Lung microvascular endothelial cell (primary cell): ENCODE measurements at regions not wholly inside any gene's neighbourhood (a gene's known extent, or its start where the extent isn't known, plus 50 kb on each side); places are given as distances from the start of the nearest gene placed in this dataset.
"Not testable (repeated sequence)": the region's sequence is repeated elsewhere in the genome, so short reads cannot be mapped to it uniquely, and the experiment has no call there.

Source experiments
- DNase-seq, 2 donors: peaks; one replicate each; pipeline versions ENCODE4 v3.0.0 to v3.0.0-alpha.2; 2010; ENCODE audit warnings: low read depth in 2 of 2

DNA sequence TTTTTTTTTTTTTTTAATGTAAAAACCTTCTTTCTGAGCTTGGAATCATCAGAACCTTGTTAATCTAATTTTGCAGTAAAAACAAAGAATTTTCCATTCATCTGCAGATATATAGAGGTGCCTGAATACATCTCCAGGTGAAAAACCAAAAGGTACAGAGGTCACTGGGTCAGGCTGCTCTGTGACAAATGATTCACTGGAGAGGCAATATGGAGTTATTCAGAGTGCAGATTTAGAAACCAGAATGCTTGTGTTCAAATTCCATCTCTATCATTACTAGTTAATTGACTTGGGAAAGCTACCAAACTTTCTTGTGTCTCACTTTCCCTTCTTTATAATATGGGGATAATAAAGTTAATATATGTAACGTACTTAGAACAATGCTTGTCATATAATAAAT, 51.5 kb upstream of the C1orf53 start:
- DNase-seq: no peak

DNA sequence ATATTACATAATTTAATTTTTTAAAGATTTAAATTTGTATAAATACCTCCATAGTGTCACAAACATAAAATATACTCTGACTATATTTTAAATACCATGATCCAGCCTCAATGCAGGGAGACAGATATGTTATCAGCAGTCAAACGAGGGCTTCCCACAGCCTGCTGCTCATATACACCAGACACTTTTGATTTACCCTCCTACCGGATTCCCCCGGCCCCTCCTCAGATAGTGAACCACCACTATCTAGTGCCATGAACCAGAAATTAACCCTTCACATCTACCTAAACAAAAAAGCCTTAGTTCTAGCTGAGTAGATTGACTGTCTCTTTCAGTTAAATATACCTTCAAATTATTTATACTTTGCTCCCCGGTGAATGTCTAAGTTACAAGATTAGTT, 52.4 kb upstream of the C1orf53 start:
- DNase-seq: no peak

DNA sequence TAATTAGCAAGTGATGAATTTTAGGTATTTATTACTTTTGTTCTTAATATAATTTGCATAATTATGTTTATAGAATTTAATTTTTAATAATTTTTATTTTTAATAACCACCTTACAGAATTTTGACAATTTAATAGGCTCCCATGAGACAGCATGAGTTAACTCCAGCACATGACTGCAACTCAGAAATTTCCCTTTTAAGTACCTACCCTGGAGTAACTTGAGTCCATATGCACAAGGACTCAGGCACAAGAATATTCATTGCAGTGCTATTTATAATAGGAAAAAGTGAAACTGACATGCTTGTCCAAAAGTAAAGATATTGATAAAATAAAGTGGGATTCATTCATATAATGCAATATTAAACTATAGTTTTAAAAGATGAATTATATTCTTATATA, 54.1 kb upstream of the C1orf53 start:
- DNase-seq: no peak

DNA sequence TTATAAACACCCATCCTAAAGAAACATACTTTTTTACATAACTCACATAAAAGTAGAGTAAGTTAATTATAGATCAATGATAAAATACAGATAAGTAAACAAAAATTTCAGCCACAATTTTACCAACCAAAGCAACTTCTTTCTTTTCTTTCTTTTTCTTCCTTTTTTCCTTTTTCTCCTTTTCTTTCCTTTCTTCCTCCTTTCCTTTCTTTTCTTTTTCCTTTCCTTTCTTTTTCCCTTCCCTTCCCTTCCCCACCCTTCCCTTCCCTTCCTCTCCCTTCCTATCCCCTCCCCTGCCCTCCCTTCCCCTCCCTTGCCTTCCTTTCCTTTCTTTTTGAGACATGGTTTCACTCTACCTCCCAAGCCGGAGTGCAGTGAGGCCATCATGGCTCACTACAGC, 56.5 kb upstream of the C1orf53 start:
- DNase-seq: no peak

DNA sequence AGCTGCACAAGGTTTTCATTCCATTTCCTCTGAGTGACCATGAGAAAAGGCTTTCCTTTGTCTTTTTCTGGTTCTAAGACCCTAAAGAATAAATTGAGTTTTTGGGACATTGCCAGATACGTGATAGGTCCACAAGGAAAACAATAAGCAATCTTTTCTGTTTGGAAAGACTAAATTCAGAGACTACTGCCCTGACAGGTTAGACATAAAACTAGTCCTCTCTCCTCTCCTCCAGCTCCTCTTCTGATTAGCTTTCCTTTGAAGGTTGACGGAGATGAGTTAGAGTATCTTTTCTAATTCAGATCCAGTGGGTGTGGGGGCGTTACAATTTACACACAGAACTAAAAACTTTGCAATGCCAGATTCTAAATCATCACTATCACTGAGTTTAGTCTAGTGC, 57.8 kb upstream of the C1orf53 start:
- DNase-seq: no peak

DNA sequence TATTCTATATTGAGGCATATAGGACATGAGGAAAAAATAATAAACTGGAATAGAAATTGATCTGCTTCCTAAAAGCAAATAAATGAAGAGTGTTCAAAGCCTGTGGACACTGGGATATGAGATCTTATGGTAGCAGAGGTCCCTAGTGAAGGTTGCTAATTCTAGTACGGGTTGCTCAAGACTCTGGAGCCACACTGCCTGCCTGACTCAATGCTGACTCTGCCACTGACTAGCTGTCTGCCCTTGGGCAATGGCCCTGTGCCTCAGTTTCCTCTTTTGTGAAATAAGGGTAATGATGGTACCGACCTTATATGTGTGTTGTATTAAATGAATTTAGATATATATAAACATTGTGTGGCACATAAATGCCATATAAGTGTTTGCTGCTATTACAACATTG, 59.0 kb upstream of the C1orf53 start:
- no peak for DNase-seq

DNA sequence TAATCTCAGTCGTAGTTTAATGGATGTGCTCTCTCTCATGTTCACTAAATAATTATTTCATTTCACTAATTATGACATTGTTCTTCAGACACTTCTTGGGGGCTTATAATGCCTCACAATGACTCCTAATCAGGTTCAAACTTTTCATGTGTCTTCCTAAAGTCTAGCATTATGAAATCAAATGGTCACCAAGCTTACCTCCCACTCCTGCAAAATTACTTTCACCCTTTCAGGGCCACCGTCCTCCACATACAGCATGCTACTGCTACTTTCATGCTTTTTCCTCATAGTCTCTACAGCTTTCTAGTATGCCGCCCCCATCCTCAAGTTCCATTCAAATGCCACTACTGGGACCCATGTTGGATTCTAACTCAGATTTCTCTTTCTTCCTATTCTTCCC, 59.8 kb upstream of the C1orf53 start:
- DNase-seq: no peak

DNA sequence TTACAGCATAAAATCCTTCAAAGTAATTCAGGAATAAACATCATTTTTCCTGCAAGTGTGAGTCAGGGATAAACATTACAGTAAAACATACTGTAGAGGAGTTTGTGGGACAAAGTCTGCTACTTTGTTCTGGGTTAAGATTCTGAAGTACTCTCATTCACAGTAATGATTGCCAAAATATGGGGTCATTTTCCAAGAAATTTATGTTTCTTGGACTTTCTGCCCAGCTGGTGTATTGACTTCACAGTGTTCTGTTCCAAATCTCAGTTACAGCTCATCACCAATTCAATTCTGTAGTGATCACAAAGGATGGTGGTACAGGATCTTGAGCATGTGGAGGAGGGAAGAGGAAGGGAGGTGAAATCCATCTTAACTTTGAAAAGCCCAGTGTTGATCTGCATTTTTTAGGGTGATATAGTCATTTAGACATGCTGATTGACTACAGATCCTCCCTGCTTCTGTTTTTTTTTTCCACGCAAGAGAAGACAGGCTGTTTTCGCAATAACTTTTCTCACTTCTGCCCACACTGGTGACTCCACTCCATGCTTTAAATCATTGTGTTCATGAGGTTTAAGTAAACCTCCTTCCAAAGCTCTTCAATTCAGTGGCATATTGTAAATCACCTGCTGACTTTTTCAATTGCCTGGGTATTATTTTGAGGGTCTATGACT, 60.4 kb upstream of the C1orf53 start:
- DNase-seq: no peak

DNA sequence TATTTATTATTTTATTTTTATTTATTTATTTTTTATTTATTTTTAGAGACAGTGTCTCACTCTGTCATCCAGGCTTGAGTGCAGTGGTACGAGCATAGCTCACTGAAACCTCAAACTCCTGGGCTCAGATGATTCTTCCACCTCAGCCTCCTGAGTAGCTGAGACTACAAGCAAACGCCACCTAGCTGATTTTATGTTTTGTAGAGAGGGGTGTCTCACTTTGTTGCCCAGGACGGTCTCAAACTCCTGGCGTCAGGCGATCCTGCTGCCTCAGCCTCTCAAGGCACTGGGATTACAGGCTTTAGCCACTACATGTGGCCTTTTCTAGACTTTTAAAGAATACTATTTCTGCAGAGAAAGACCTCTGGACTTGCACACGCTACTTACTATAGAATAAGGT, 61.3 kb upstream of the C1orf53 start:
- no peak for DNase-seq

DNA sequence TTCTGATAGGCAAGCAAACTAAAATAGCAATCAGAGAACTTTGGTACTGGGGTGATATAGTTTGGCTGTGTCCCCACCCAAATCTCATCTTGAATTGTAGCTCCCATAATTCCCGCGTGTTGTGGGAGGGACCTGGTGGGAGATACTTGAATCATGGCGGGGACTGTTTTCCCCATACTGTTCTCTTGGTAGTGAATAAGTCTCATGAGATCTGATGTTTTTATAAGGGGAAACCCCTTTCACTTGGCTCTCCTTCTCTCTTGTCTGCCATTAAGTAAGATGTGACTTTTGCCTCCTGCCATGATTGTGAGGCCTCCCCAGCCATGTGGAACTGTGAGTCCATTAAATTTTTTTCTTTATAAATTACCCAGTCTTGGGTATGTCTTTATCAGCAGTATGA, 62.6 kb upstream of the C1orf53 start:
- DNase-seq: not testable (repeated sequence)

DNA sequence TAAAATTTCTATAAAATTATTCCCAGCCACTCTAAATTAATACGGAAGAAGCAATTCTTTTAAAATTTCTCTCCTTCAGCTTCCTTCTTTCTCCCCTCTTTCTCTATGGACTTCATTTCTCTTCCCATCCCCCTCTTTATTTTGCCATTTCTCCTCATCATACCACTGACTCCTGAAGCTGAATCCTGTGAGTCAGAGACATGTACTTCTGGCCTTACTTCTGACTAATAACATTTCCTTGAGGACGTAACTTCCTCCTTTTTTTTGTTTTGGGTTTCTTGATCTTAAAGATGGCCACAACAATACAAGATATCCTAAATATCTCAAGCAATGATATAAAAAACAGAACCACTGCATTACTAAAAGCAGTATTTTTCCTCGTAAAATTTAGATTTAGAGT, 63.6 kb upstream of the DENND1B start:
- peak in 1 of 2 donors; percentile 92 for DNase-seq

DNA sequence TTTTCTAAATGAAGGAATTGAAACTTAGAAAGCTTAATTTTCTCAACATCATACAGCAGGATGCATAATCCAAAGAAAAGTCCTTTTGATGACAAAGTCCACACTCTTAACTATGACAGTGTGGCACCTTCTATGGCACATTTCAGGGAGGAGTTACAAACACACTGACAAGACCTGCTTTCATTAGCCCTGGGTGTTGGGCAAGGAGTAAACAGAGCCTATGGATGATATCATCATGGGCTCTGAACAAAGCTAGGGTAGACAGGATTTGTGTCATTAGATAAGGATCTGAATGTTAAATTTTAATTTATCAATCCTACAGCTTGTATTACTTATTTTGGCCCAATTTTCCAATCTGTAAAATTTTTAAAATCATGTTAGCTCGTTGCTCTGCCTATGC, 62.6 kb upstream of the DENND1B start:
- DNase-seq: peak in 1 of 2 donors; percentile 58

DNA sequence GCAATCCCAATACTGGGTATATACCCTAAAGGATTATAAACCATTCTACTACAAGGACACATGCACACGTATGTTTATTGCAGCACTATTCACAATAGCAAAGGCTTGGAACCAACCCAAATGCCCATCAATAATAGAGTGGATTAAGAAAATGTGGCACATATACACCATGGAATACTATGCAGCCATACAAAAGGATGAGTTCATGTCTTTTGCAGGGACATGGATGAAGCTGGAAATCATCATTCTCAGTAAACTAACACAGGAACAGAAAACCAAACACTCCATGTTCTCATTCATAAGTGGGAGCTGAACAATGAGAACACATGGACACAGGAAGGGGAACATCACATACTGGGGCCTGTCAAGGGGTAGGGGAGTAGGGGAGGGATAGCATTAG, 61.1 kb upstream of the DENND1B start:
- DNase-seq: not testable (repeated sequence)

DNA sequence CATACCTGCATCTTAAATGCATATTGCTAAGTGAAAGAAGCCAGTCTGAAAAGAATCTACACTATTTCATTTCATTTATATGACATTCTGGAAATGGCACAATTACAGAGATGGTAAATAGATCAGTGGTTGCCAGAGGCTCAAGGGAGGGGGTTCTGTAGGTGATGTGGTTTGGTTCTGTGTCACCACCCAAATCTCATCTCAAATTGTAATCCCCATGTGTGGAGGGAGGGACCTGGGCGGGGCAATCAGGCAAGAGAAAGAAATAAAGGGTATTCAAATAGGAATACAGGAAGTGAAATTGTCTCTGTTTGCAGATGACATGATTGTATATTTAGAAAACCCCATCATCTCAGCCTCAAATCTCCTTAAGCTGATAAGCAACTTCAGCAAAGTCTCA, 53.7 kb upstream of the DENND1B start:
- not testable (repeated sequence) for DNase-seq

DNA sequence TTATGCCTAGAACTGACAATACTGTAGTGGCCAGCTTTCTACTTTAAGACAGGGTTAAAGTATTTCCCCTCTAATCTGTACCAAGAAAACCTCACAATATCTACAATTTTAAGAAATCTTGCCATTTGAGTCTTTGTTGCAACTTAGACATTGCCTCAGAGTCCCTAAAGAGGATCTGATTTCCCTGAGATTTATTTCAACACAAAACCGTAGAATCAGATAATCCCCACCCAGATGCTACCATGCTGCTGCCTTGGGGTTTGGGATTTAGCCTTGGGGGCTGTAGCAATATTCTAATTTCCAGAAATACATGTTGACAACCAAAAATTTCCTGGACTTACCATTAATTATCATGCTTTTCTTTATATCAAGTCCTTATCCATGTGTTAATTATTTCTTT, 50.3 kb upstream of the DENND1B start:
- no peak for DNase-seq
